HEK293 (cell line): ENCODE measurements at regions not wholly inside any gene's neighbourhood (a gene's known extent, or its start where the extent isn't known, plus 50 kb on each side); places are given as distances from the start of the nearest gene placed in this dataset.

ENCODE experiments used
- CTCF ChIA-PET: fragments of 350-600 bp; formaldehyde crosslinking; extraction: SDS; loops from one replicate; lab custom pipeline; 2021; ENCODE audit warnings: antibody characterized with exemption; lab: Yijun Ruan, JAX
- POLR2A ChIA-PET: fragments of 300-600 bp; formaldehyde crosslinking; extraction: SDS; loops from one replicate; lab custom pipeline; 2020; ENCODE audit warnings: antibody characterized with exemption, inconsistent platforms; lab: Yijun Ruan, JAX
- H3K27ac ChIP-seq: fragments of 200-500 bp; sonication (Bioruptor generic); 2 replicates; pipeline ENCODE4 v1.5.1; 2014; ENCODE audit warnings: low read depth, low read length, control low read depth, inconsistent platforms; ENCODE audit errors: extremely low read depth
- H3K36me3 ChIP-seq, 2 experiments: fragments of 200-500 bp in 1 of 2; sonication (Bioruptor generic) in 1 of 2; 1 replicate in 1 of 2; 2 replicates in 1 of 2; pipeline ENCODE4 v1.5.1; 2014 to 2017; ENCODE audit warnings: inconsistent platforms in 2 of 2, low read length in 2 of 2; ENCODE audit not compliant: control insufficient read depth in 2 of 2, insufficient read depth in 1 of 2
- H3K4me1 ChIP-seq: fragments of 200-500 bp; sonication (Bioruptor generic); 2 replicates; pipeline ENCODE4 v1.5.1; 2014; ENCODE audit warnings: mild to moderate bottlenecking, low read length, inconsistent platforms; ENCODE audit not compliant: control insufficient read depth, insufficient read depth
- H3K4me3 ChIP-seq: 2 replicates; pipeline ENCODE4 v1.5.1; 2011; ENCODE audit warnings: low read depth, mild to moderate bottlenecking, control low read depth, low read length, moderate library complexity
- H3K9me3 ChIP-seq: fragments of 200-500 bp; sonication (Bioruptor generic); 2 replicates; pipeline ENCODE4 v1.5.1; 2014; ENCODE audit warnings: low read depth, low read length, inconsistent platforms; ENCODE audit not compliant: control insufficient read depth, insufficient read depth
- MZF1 ChIP-seq: fragments of 450-650 bp; formaldehyde crosslinking; IDR thresholded peaks from 2 replicates; pipeline ENCODE4 v1.5.1; 2017; ENCODE audit warnings: missing biosample characterization, missing genetic modification characterization, borderline replicate concordance
- REPIN1 ChIP-seq: fragments of 450-650 bp; formaldehyde crosslinking; IDR thresholded peaks from 2 replicates; pipeline ENCODE4 v1.5.1; 2017; ENCODE audit warnings: missing biosample characterization, missing genetic modification characterization, low read depth
- SCRT1 ChIP-seq: fragments of 450-650 bp; formaldehyde crosslinking; IDR thresholded peaks from 2 replicates; pipeline ENCODE4 v1.5.1; 2016; ENCODE audit warnings: missing biosample characterization, missing genetic modification characterization, borderline replicate concordance
- SCRT2 ChIP-seq: fragments of 450-650 bp; formaldehyde crosslinking; IDR thresholded peaks from 2 replicates; pipeline ENCODE4 v1.5.1; 2016; ENCODE audit warnings: missing biosample characterization, missing genetic modification characterization
- SP7 ChIP-seq: fragments of 450-650 bp; formaldehyde crosslinking; IDR thresholded peaks from 2 replicates; pipeline ENCODE4 v1.5.1; 2016; ENCODE audit warnings: missing biosample characterization, missing genetic modification characterization
- ZBTB17 ChIP-seq: fragments of 450-650 bp; formaldehyde crosslinking; IDR thresholded peaks from 2 replicates; pipeline ENCODE4 v1.5.1; 2016; ENCODE audit warnings: missing biosample characterization, missing genetic modification characterization
- ZBTB20 ChIP-seq: fragments of 450-650 bp; formaldehyde crosslinking; IDR thresholded peaks from 2 replicates; pipeline ENCODE4 v1.5.1; 2016; ENCODE audit warnings: missing biosample characterization, missing genetic modification characterization
- ZBTB8A ChIP-seq: fragments of 450-650 bp; formaldehyde crosslinking; IDR thresholded peaks from 2 replicates; pipeline ENCODE4 v1.5.1; 2016; ENCODE audit warnings: missing biosample characterization, missing genetic modification characterization
- ZNF138 ChIP-seq: fragments of 450-650 bp; formaldehyde crosslinking; IDR thresholded peaks from 2 replicates; pipeline ENCODE4 v1.5.1; 2016; ENCODE audit warnings: missing biosample characterization, missing genetic modification characterization, borderline replicate concordance
- ZNF155 ChIP-seq: fragments of 450-650 bp; formaldehyde crosslinking; IDR thresholded peaks from 2 replicates; pipeline ENCODE4 v1.5.1; 2016; ENCODE audit warnings: missing biosample characterization, missing genetic modification characterization
- ZNF169 ChIP-seq: fragments of 450-650 bp; formaldehyde crosslinking; IDR thresholded peaks from 2 replicates; pipeline ENCODE4 v1.5.1; 2016; ENCODE audit warnings: missing biosample characterization, missing genetic modification characterization
- ZNF175 ChIP-seq: fragments of 450-650 bp; formaldehyde crosslinking; IDR thresholded peaks from 2 replicates; pipeline ENCODE4 v1.5.1; 2016; ENCODE audit warnings: missing biosample characterization, missing genetic modification characterization
- ZNF19 ChIP-seq: fragments of 450-650 bp; formaldehyde crosslinking; IDR thresholded peaks from 2 replicates; pipeline ENCODE4; 2016; ENCODE audit warnings: missing biosample characterization, missing genetic modification characterization, low read depth
- ZNF266 ChIP-seq: fragments of 450-650 bp; formaldehyde crosslinking; IDR thresholded peaks from 2 replicates; pipeline ENCODE4 v1.5.1; 2016; ENCODE audit warnings: missing biosample characterization, missing genetic modification characterization, low read depth
- ZNF37A ChIP-seq: fragments of 450-650 bp; IDR thresholded peaks from 2 replicates; pipeline ENCODE4 v1.5.1; 2018; ENCODE audit warnings: missing biosample characterization, missing genetic modification characterization
- ZNF404 ChIP-seq: fragments of 450-650 bp; formaldehyde crosslinking; IDR thresholded peaks from 2 replicates; pipeline ENCODE4 v1.5.1; 2017; ENCODE audit warnings: missing biosample characterization, missing genetic modification characterization
- ZNF510 ChIP-seq: fragments of 450-650 bp; formaldehyde crosslinking; IDR thresholded peaks from 2 replicates; pipeline ENCODE4 v1.5.1; 2018; ENCODE audit warnings: mild to moderate bottlenecking, missing genetic modification characterization, missing biosample characterization; ENCODE audit not compliant: insufficient replicate concordance
- ZNF521 ChIP-seq: fragments of 450-650 bp; formaldehyde crosslinking; IDR thresholded peaks from 2 replicates; pipeline ENCODE4 v1.5.1; 2017; ENCODE audit warnings: missing biosample characterization, mild to moderate bottlenecking, missing genetic modification characterization
- ZNF549 ChIP-seq: fragments of 450-650 bp; IDR thresholded peaks from 2 replicates; pipeline ENCODE4 v1.5.1; 2018; ENCODE audit warnings: missing biosample characterization, missing genetic modification characterization, mild to moderate bottlenecking, inconsistent platforms, moderate library complexity
- ZNF561 ChIP-seq: fragments of 450-650 bp; IDR thresholded peaks from 2 replicates; pipeline ENCODE4 v1.5.1; 2018; ENCODE audit warnings: missing biosample characterization, missing genetic modification characterization, borderline replicate concordance
- ZNF571 ChIP-seq: fragments of 450-650 bp; formaldehyde crosslinking; IDR thresholded peaks from 2 replicates; pipeline ENCODE4 v1.5.0; 2017; ENCODE audit warnings: missing biosample characterization, missing genetic modification characterization
- ZNF747 ChIP-seq: fragments of 450-650 bp; formaldehyde crosslinking; IDR thresholded peaks from 2 replicates; pipeline ENCODE4 v1.5.1; 2016; ENCODE audit warnings: missing biosample characterization, missing genetic modification characterization
- ZNF76 ChIP-seq: fragments of 450-650 bp; formaldehyde crosslinking; IDR thresholded peaks from 2 replicates; pipeline ENCODE4; 2016; ENCODE audit warnings: low read depth, missing biosample characterization, missing genetic modification characterization, borderline replicate concordance
- ZNF768 ChIP-seq: fragments of 450-650 bp; formaldehyde crosslinking; IDR thresholded peaks from 2 replicates; pipeline ENCODE4 v1.5.1; 2018; ENCODE audit warnings: missing biosample characterization, mild to moderate bottlenecking, missing genetic modification characterization
- ZNF830 ChIP-seq: fragments of 450-650 bp; IDR thresholded peaks from 2 replicates; pipeline ENCODE4 v1.5.0; 2018; ENCODE audit warnings: missing biosample characterization, missing genetic modification characterization, low read depth, mild to moderate bottlenecking, moderate library complexity
- TF ChIP-seq, protein P1 (sequence below): fragments of 450-650 bp; formaldehyde crosslinking; IDR thresholded peaks from 2 replicates; pipeline ENCODE4 v1.5.1; 2016; ENCODE audit warnings: missing biosample characterization, missing genetic modification characterization
- TF ChIP-seq, protein P2 (sequence below): fragments of 450-650 bp; formaldehyde crosslinking; conservative IDR thresholded peaks from 2 replicates; pipeline ENCODE4 v1.5.1; 2016; ENCODE audit warnings: low read depth, missing biosample characterization, missing genetic modification characterization

DNA sequence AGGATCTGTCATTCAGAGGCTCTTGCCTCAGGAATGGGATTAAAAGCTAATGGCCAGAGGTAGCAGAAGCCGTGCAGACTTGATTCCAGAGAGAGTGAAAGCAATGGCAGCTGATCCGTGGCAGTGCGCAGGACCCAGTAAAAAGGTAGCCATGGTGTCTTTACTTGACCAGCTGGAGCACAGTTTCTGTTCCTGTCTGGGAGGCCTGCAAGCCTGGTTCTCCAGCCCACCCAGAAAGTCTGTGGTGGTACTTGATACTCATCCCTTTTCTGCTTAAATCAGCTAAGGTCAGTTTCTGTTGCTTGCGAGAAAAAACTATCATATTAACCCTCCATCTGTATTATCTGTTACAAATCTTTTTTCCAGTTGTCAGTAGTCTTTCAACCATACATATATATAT is 86.7 kb downstream of the RPS6KA4 start:
- CTCF ChIA-PET = interaction anchor here (0.6 to 2.2 kb wide), 5 partner anchors 10 to 374 kb away, joined by 3 to 8 read pairs (median 4); no protein-coding TSS in a partner anchor
- POLR2A ChIA-PET = no interaction called here

DNA sequence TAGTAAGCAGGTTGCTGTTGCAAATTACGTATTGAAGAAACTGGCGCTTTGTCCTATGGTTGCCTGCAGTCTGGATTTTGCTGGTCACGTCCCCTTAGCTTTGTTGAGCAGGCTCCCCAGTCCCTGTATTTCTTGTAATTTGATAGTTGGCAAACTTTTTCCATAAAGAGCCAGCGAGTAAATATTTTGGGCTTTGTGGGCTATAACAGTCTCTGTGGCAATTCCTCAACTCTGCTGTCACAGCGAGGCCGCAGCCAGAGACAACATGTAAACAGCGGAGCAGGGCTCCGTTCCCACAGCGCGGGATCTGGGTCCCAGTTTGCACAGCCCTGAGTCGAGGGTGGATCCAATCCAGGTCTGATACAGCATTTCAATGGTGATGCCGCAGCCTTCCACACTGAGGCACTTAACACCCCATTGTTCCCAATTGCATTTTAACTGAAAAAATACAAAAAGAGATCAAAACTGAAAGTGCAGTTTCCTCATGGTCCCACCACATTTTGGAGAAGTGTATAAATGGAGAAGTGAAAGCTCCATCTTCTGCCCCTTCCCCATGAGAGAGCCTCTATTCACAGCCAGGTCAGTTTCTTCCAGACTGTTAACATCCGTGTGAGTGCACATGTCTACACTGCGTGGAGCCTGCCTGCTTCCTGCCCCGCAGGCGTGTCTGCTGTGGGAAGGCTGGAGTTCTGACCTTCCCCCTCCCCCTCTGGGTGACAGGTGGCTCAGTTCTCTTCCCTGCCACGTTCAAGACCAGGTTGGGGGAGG is 89.1 kb downstream of the RPS6KA4 start:
- no peak overlapping the region for H3K4me3 ChIP-seq
- no peaks in the 10 kb centered on the region for H3K9me3 ChIP-seq
- H3K4me1 ChIP-seq = peaks cover 3% of the 10 kb centered on the region; the same call in 1 of the 2 replicates
- 0 out of 2 replicates have a peak, but pooled peaks have one; percentile 29 for TF ChIP-seq ZNF561 (tag by site-specific recombination)
- TF ChIP-seq ZBTB20 (tag by site-specific recombination) = peak; percentile 43; the same call in 1 of the 2 replicates
- TF ChIP-seq ZNF169 (tag by site-specific recombination) = no peak
- 0 out of 2 replicates have a peak, but pooled peaks have one; percentile 25 for TF ChIP-seq ZNF76 (tag by site-specific recombination)
- TF ChIP-seq, protein P1, sequence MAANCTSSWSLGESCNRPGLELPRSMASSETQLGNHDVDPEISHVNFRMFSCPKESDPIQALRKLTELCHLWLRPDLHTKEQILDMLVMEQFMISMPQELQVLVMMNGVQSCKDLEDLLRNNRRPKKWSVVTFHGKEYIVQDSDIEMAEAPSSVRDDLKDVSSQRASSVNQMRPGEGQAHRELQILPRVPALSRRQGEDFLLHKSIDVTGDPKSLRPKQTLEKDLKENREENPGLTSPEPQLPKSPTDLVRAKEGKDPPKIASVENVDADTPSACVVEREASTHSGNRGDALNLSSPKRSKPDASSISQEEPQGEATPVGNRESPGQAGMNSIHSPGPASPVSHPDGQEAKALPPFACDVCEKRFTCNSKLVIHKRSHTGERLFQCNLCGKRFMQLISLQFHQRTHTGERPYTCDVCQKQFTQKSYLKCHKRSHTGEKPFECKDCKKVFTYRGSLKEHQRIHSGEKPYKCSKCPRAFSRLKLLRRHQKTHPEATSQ (tag by site-specific recombination) = no peak
- peak; percentile 91 for TF ChIP-seq SCRT2 (tag by site-specific recombination)
- peak; percentile 50; the same call in 1 of the 2 replicates for TF ChIP-seq MZF1 (tag by site-specific recombination)
- TF ChIP-seq ZBTB8A (tag by site-specific recombination) = 0 out of 2 replicates have a peak, but pooled peaks have one; percentile 21
- TF ChIP-seq ZBTB17 (tag by site-specific recombination) = peak; percentile 65
- TF ChIP-seq ZNF768 (tag by site-specific recombination) = 0 out of 2 replicates have a peak, but pooled peaks have one; percentile 29
- TF ChIP-seq SP7 (tag by site-specific recombination) = no peak
- TF ChIP-seq, protein P2, sequence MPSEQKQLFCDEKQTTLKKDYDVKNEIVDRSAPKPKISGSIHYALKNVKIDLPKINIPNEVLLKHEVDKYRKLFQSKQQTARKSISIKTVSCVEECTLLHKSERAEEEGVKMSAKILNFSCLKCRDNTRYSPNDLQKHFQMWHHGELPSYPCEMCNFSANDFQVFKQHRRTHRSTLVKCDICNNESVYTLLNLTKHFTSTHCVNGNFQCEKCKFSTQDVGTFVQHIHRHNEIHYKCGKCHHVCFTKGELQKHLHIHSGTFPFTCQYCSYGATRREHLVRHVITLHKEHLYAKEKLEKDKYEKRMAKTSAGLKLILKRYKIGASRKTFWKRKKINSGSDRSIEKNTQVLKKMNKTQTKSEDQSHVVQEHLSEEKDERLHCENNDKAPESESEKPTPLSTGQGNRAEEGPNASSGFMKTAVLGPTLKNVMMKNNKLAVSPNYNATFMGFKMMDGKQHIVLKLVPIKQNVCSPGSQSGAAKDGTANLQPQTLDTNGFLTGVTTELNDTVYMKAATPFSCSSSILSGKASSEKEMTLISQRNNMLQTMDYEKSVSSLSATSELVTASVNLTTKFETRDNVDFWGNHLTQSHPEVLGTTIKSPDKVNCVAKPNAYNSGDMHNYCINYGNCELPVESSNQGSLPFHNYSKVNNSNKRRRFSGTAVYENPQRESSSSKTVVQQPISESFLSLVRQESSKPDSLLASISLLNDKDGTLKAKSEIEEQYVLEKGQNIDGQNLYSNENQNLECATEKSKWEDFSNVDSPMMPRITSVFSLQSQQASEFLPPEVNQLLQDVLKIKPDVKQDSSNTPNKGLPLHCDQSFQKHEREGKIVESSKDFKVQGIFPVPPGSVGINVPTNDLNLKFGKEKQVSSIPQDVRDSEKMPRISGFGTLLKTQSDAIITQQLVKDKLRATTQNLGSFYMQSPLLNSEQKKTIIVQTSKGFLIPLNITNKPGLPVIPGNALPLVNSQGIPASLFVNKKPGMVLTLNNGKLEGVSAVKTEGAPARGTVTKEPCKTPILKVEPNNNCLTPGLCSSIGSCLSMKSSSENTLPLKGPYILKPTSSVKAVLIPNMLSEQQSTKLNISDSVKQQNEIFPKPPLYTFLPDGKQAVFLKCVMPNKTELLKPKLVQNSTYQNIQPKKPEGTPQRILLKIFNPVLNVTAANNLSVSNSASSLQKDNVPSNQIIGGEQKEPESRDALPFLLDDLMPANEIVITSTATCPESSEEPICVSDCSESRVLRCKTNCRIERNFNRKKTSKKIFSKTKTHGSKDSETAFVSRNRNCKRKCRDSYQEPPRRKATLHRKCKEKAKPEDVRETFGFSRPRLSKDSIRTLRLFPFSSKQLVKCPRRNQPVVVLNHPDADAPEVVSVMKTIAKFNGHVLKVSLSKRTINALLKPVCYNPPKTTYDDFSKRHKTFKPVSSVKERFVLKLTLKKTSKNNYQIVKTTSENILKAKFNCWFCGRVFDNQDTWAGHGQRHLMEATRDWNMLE (tag by site-specific recombination) = no peak
- TF ChIP-seq SCRT1 (tag by site-specific recombination) = peak; percentile 81
- ChIA-PET POLR2A (interaction anchor here (1.2 to 1.4 kb wide), 3 partner anchors 89 to 200 kb away, joined by 3 read pairs; partner anchors contain the start of gene PRDX5), CTCF (interaction anchor here (0.6 to 4.4 kb wide), 32 partner anchors 9 to 295 kb away, joined by 3 to 81 read pairs (median 8); partner anchors contain the start of gene RPS6KA4)
- no peaks in the 10 kb centered on the region for H3K36me3 ChIP-seq
- no peak overlapping the region for H3K27ac ChIP-seq

More for the DNA sequence above, 86.7 kb downstream of the RPS6KA4 start:
- H3K27ac ChIP-seq = no peak overlapping the region
- TF ChIP-seq ZNF549 (tag by site-specific recombination) (no peak), ZNF521 (tag by site-specific recombination) (no peak), ZNF19 (tag by site-specific recombination) (no peak), ZNF37A (tag by site-specific recombination) (no peak), ZNF155 (tag by site-specific recombination) (no peak), REPIN1 (tag by site-specific recombination) (no peak), ZNF266 (tag by site-specific recombination) (no peak), ZNF138 (tag by site-specific recombination) (no peak), ZNF175 (no peak), ZNF830 (tag by site-specific recombination) (no peak), ZNF404 (no peak), ZBTB20 (tag by site-specific recombination) (no peak), ZNF510 (no peak), ZNF747 (tag by site-specific recombination) (no peak), ZNF571 (tag by site-specific recombination) (no peak)
- TF ChIP-seq, all 188 proteins: peak for 0
- Histone ChIP-seq H3K9me3 (no peaks in the 10 kb centered on the region), H3K4me3 (no peak overlapping the region), H3K36me3 (no peaks in the 10 kb centered on the region), H3K4me1 (peaks cover 3% of the 10 kb centered on the region; the same call in 1 of the 2 replicates)
